Tibial nerve (tissue), 4 donors: ENCODE measurements at regions not wholly inside any gene's neighbourhood (a gene's known extent, or its start where the extent isn't known, plus 50 kb on each side); places are given as distances from the start of the nearest gene placed in this dataset.

Source experiments
- DNase-seq, 2 donors: peaks; one replicate each; pipeline ENCODE4 v3.0.0-alpha.2; 2019; ENCODE audit warnings: low spot score in 2 of 2
- H3K27ac ChIP-seq, 4 donors: fragments of 200-600 bp; sonication (generic) in 3 of 4; one replicate each; pipeline ENCODE4 v1.5.1; 2017 to 2019; ENCODE audit warnings: mild to moderate bottlenecking in 1 of 4
- H3K27me3 ChIP-seq, 2 donors: fragments of 200-600 bp; sonication (generic) in 1 of 2; one replicate each; pipeline versions ENCODE4 v1.5.1 to v1.6.0; 2017 to 2019
- H3K36me3 ChIP-seq, 3 donors: fragments of 200-600 bp; sonication (generic); one replicate each; pipeline ENCODE4 v1.5.1; 2018 to 2019
- H3K4me1 ChIP-seq, 4 donors: fragments of 200-600 bp; sonication (generic) in 3 of 4; one replicate each; pipeline ENCODE4 v1.5.1; 2017 to 2019
- H3K4me3 ChIP-seq, 4 donors: fragments of 200-600 bp; sonication (generic) in 3 of 4; one replicate each; pipeline ENCODE4 v1.5.1; 2017 to 2019; ENCODE audit warnings: mild to moderate bottlenecking in 1 of 4, moderate library complexity in 1 of 4
- H3K9me3 ChIP-seq, 4 donors: fragments of 200-600 bp; sonication (generic) in 3 of 4; one replicate each; pipeline ENCODE4 v1.5.1; 2017 to 2019
- CTCF ChIP-seq, 5 experiments: fragments of 200-600 bp in 3 of 5; fragments of 450-650 bp in 2 of 5; sonication (generic) in 3 of 5; IDR thresholded peaks; one replicate each; pipeline ENCODE4 v1.5.1; 2016 to 2019; ENCODE audit warnings: antibody characterized with exemption in 5 of 5, mild to moderate bottlenecking in 3 of 5, moderate library complexity in 2 of 5
- EP300 ChIP-seq, 2 donors: sonication (generic); formaldehyde crosslinking; IDR thresholded peaks; one replicate each; pipeline ENCODE4 v1.6.1; 2017; ENCODE audit warnings: antibody characterized with exemption in 2 of 2, mild to moderate bottlenecking in 1 of 2
- POLR2A ChIP-seq, 2 donors: fragments of 450-650 bp; IDR thresholded peaks; one replicate each; pipeline ENCODE4 v1.6.1; 2017; ENCODE audit warnings: antibody characterized with exemption in 2 of 2, mild to moderate bottlenecking in 2 of 2, moderate library complexity in 2 of 2
- WGBS, 2 donors: methylation state at CpG; one replicate each; pipeline ENCODE4 v1.1.5; 2018; 5-methylcytosine and 5-hydroxymethylcytosine counted together

DNA sequence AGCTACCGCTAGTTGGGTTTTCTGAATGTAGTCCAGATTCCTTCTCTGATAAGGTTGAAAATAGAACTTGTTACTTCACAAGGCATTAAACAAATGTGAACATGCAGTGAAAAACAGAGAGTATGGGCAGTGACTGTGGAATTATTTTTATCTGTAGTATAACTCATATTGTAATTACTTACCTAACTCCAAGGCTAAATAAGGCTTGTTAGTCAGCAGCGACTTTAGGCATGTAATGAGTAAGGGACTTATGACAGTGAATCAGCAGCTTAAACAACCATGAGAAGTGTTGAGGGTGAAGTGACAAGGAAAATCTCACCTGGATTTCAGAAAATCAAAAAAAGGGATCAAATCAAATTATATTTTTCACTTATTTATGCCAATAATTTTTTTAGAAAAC is 1719.5 kb upstream of the MIR17HG start:
- TF ChIP-seq CTCF (IDR thresholded peaks at IDR 0.05) = no peak
- no peak for TF ChIP-seq POLR2A (IDR thresholded peaks at IDR 0.05)
- no peak for TF ChIP-seq EP300 (IDR thresholded peaks at IDR 0.05)

GRCh38 chr13:89628567-89628966 is 1718.9 kb upstream of the MIR17HG start:
- Histone ChIP-seq H3K4me3 (no peak overlapping the region), H3K4me1 (no peaks in the 10 kb centered on the region), H3K9me3 (no peaks in the 10 kb centered on the region), H3K27me3 (no peaks in the 10 kb centered on the region), H3K27ac (no peak overlapping the region), H3K36me3 (no peaks in the 10 kb centered on the region)
- TF ChIP-seq EP300 (IDR thresholded peaks at IDR 0.05) (no peak), POLR2A (IDR thresholded peaks at IDR 0.05) (no peak), CTCF (IDR thresholded peaks at IDR 0.05) (no peak)
- no peak for DNase-seq
- WGBS, 2 donors = 77 to 84% methylated on average over 5 of the region's 5 CpGs

More for the DNA sequence above, 1719.5 kb upstream of the MIR17HG start:
- DNase-seq = no peak
- Histone ChIP-seq H3K4me1 (no peaks in the 10 kb centered on the region), H3K27me3 (no peaks in the 10 kb centered on the region), H3K9me3 (no peaks in the 10 kb centered on the region), H3K27ac (no peak overlapping the region), H3K4me3 (no peak overlapping the region), H3K36me3 (no peaks in the 10 kb centered on the region)
- WGBS, 2 donors = 90 to 97% methylated on average over 2 of the region's 2 CpGs

DNA sequence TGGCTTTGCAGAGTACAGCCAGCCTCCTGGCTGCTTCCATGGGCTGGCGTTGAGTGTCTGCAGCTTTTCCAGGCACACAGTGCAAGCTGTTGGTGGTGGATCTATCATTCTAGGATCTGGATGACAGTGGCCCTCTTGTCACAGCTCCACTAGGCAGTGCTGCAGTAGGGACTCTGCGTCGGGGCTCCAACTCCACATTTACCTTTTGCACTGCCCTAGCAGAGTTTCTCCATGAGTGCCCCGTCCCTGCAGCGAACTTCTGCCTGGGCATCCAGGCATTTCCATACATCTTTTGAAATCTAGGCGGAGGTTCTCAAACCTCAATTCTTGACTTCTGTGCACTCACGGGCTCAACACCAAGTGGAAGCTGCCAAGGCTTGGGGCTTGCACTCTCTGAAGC is 1697.3 kb upstream of the MIR17HG start:
- Histone ChIP-seq H3K4me1 (no peaks in the 10 kb centered on the region), H3K4me3 (no peak overlapping the region), H3K36me3 (no peaks in the 10 kb centered on the region), H3K27ac (no peak overlapping the region), H3K27me3 (no peaks in the 10 kb centered on the region), H3K9me3 (peaks cover 0 to 15% (median 0%) of the 10 kb centered on the region in 4 donors)
- 88 to 92% methylated on average over 7 of the region's 7 CpGs for WGBS, 2 donors
- no peak for TF ChIP-seq EP300 (IDR thresholded peaks at IDR 0.05)
- TF ChIP-seq POLR2A (IDR thresholded peaks at IDR 0.05) = no peak
- TF ChIP-seq CTCF (IDR thresholded peaks at IDR 0.05) = no peak
- no peak for DNase-seq

GRCh38 chr13:89660752-89661151 is 1686.7 kb upstream of the MIR17HG start:
- Histone ChIP-seq H3K36me3 (no peaks in the 10 kb centered on the region), H3K27ac (no peak overlapping the region), H3K9me3 (no peaks in the 10 kb centered on the region), H3K4me3 (no peak overlapping the region), H3K27me3 (no peaks in the 10 kb centered on the region), H3K4me1 (no peaks in the 10 kb centered on the region)
- TF ChIP-seq POLR2A (IDR thresholded peaks at IDR 0.05) = no peak
- DNase-seq = no peak

GRCh38 chr13:89673789-89674311 is 1673.6 kb upstream of the MIR17HG start:
- Histone ChIP-seq H3K27me3 (no peaks in the 10 kb centered on the region), H3K27ac (no peak overlapping the region), H3K4me1 (no peaks in the 10 kb centered on the region), H3K4me3 (no peak overlapping the region), H3K9me3 (no peaks in the 10 kb centered on the region), H3K36me3 (no peaks in the 10 kb centered on the region)
- 69 to 73% methylated on average over 3 of the region's 3 CpGs for WGBS, 2 donors
- TF ChIP-seq CTCF (IDR thresholded peaks at IDR 0.05) (no peak), EP300 (IDR thresholded peaks at IDR 0.05) (no peak)
- no peak for DNase-seq
